ENCODE measurements at regions not wholly inside any gene's neighbourhood (a gene's known extent, or its start where the extent isn't known, plus 50 kb on each side); places are given as distances from the start of the nearest gene placed in this dataset.

DNA sequence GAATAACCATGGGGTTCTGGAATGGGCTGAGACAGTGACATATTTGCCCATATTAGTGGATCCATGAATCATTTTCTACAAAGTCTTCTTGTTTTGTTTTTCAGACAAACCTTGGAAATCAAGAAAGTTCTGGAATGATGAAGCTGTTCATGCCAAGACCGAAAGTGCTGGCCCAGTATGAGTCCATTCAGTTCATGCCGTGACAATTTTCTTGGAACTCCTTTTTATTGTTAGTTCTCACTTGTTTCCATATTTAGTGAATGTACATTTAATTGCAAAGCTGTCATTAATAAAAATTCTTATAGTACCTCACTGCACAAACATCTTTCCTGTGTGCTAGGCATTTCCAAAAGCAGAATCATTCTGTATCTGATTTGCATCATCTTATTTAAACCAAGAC is 100.6 kb upstream of the KCNJ15 start:
- DNase-seq, result peak; percentile 73

DNA sequence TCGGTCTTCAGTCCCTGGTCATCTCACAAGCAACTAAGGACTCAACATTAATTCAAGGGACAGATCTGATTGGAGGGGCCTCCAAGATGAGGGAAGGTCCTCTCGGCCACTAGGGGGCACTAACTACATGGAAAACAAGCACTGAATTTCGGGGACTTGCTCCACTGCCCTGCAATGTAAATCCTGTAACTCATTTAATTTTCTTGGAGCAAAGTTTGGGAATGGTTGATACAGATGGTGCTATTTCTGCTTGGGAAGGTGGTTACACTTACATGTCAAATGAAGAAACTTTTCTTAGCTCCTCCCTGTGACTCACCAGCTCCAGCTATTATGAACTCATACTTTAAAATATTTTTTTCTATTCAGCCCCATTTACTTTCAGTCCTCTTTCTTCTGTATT is 97.4 kb upstream of the KCNJ15 start:
- peak; percentile 60 for DNase-seq

DNA sequence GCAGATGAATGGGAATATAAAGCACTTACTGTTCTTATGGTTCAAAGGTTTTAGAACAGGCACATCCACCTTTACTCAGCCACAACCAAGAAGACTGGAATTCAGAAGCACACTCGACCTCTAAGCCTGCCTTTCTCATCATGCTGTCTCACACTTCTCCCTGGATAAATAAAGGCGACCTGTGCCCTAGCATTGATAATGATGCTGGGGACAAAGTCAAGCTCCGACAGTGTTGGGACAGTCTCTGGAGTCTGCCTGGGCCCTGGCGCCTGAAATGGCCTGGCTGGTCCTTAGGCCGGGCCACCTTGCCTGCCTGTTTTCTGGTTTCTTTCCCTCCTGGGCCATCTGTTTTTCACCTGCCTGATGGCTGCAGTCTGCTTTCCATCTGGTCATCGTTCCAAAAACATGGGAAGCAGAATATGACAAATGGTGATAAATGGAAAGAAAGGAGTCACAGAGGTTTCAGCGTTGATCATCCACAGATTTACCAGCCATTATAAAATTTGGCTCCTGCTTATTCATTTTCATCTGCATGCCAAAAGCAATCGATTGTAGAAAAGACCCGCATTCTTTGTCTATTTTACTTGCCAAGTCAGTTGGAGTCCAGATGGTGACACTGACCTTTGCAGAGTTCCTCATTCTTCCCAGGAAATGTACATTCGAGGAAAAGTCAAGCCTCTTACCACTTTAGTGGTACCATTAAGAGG is 91.2 kb upstream of the KCNJ15 start:
- DNase-seq, result peak; percentile 84

DNA sequence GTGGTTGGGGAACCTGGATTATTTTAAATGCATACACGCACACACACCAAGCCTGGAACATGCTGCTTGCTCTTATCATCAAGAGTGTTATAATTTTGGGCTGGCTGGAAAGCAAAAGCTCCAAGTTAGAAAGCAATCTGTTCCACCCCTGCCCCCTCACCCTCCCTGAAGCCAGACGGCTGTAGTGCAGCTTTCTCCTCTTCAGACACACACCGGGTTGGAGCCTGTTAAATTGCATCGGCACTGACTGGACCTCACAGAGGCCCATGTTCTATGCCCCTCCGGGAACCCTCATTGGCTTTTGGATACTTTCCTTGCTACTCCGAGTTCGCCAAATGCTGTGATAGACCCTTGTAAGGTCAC is 90.6 kb upstream of the KCNJ15 start:
- peak; percentile 84 for DNase-seq

DNA sequence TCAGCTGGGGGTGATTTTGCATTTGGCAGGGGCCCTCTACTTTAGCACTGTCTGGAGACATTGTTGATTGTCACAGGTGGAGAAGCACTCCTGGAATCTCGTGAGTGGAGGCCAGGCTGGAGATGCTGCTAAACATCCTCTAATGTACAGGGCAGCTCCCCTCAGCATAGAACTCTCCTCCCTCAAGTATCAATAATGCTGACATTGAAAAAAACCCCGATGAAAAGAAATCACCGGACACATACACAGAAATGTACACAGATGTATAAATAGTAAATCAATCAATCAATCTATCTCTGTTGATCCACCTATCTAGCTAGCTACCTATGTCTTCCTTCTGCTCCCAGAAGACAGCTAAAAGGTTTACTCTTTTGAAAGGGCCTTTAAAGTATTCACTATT is 89.4 kb upstream of the KCNJ15 start:
- DNase-seq, result no peak

DNA sequence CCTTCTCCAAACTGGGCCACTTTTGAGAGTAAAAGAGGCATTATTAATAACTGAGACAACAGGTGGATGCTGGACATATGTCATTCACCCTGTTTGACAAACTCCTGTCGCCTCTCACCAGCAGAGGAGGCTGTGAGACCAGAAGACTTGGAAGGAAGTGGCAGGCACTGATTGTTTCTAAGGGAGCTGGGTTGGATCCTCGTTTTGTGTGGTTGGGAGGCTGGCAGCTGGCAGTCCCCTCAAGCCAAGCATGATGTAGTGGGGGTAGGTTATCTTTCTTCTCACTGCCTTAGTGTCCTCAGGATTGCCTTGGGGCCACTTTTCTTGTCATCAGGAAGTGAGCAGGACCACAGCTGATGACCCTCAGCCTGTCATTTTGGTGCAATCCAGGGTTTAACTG is 86.5 kb upstream of the KCNJ15 start:
- peak; percentile 8 for DNase-seq

DNA sequence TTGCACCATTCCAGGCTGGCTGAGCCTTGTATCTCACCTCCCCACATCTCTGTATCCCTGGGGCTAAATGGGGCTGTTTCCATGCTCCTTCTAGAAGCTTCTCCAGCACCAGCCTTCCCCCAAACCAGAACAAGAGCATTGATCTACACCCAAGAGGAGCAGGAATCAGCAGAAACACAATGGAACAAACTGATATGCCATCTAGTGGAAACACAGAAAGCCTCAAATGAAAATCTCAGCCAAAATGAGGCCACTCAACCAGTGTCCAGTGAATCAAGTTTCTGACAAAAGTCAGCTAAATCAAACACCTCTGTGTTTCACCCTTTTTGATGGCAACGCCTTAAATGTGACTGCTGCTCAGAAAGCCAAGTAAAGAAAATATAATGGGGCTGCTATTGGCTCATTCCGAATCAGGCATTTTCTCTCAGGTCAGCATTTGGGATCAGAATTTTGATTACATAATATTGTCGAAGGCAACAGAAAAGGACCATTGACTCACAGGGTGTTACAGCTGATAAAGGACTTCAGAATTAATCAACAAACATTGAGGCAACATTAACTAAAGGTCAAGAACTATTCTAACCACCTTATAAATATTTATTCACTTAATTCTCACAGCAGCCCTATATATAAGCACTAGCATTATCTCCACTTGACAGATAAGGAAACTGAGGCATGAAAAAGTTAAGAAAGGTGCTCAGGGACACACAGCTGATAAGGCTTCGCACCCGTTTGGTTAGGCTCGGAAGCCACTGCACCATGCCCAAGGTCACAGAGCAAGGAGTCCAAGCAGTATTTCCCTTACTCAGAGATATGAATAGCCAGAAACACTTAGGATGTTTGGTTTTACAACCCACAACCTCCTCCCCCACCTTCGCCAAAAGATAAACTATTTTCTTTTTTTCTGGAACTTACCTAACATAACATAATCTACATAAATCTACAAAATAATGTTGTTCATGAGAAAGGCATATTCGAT is 85.8 kb upstream of the KCNJ15 start:
- no peak for DNase-seq

DNA sequence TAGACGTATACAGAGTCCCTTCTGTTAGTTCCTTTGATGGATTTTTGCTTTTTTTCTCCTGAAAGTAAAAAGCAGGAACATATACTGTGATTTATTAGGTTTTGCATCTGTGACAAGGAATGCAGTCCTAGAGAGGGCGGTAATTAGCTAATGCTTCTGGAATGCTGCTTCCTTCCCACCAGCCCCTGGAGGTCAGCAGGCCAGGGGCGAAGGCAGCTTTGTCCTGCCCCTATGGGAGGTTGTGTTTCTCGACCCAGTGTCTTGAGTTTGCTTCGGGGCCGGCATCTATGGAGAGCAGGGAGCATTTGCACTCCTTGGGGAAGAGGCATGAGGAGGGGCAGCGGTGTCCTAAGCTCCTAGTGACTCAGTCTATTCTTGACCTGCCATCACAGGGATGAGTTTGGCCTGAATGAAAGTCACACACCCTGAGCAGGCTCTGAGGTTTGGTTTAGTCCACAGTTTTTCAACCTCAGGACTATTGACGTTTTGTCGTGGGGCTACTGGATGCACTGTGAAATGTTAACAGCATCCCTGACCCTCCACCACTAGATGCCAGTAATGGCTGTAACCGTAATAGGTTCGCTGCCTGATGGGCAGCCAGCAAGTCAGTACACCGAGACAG is 85.0 kb upstream of the KCNJ15 start:
- DNase-seq, result no peak

DNA sequence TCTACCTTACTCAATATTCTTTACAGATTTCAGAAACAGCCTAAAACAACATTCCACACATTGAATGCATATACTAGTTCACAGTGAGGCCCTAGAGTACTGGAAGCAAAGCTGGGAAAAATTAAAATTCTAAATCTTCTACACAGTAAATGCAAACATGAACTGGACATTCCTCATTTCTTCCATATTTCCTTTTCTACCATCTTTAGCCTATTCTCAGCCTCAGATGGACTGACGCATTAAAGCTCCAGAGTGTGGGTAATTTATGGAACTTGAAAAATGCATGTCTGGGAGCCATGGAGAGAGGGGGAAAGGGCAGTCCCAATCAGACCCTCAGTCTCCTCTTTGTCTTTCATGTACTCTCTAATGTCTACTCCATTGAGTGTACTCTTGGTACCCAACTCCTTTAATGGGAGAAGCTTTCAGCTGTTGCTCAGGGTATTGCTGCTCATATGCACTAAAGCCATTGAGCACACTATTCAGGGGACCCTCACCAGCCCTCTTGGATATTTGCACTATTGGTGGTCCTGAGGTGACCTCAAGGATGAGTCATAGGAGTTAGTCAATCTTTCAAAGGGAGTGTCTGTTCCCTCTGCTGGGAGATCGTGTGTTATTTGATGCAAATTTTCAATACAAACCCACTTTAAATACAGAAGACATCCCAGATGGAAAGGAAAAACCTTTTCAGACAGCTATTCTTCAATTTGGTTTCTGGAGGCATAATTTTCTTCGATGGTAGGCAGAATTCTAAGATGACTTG is 83.3 kb upstream of the KCNJ15 start:
- DNase-seq, result no peak

DNA sequence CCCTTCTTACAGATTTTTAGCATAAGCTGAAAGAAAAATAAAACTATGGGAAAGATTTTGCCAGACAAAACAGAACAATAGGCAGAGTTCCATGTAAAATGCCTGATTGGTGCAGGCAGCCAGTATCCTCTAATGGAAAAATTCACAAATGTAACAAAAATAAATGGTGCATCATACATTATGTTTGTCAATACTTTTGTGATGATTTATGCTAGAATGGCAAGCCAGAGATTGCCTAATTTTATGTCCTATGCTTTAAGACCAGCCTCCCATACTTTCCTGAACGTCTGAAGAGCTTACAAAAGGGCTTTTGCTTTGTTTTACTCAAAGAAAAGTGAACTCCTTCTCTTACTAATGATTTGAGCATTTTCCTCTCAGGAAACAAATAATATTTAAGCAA is 81.5 kb upstream of the KCNJ15 start:
- DNase-seq, result peak; percentile 83

DNA sequence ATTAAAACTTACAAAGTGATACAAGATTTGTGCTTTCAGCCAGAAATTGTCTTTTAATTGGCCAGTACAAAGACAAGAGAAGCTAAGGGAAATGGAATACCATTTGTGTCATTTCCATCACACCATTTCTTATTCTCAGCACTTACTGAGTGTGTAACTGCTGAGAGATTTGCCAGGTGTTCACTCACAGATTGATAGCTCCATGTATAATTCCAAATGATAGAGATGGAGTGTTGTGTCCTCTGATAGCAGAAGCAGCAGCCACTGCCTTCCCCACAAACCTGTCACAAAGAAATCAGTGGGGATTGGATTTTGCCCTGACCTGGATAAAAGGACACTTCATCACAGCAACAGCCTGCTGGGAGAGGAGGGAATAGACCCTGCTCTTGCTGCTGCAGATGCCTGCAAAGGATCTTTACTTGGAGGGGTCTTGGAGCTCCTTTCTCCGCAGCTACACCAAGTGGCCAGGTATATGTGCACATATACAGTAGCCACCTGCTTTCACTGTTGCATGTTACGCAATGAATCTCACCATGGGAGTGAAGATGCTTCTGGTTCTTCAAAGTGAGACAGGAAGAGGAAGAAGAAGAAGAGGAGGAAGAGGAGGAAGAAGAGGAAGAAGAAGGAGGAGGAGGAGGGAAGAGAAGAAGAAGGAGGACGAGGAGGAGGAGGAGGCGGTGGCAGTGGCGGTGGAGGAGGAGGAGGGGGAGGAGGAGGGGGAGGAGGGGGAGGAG is 78.7 kb upstream of the KCNJ15 start:
- no peak for DNase-seq

DNA sequence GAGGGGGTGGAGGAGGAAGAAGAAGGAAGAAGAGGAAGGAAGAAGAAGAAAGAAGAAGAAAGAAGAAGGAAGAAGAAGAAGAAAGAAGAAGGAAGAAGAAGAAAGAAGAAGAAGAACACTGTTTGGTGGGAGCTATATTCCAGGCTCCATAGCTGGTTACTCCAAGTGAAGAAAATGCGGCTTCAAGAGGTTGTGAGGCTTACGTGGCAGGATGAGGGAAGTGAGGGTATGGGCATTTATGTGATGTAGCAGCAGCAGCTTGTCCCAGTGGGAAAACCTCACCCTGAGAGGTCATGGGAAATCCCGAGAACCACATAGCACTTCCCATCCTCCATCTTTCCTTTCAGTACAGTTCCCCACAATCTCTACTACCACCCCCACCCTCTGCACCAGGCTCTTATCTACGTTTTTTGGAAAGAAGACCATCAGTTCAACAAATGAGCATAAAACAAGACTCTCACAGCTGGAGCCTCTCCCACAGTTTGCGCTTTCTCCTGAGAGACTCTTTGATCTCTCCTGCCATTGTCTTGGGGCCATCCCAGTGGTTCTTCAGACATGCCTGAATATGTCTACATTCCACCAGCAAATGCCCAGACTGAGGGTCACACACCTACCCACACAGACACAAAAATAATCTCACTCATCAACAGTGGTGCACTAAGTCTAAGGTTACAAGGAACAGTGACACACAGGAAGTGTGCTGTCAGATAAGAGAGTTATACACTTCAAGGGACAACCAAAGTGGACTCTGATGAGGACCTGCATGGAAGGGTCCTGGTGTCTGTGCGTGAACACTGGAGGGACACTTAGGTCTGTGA is 77.9 kb upstream of the KCNJ15 start:
- no peak for DNase-seq

DNA sequence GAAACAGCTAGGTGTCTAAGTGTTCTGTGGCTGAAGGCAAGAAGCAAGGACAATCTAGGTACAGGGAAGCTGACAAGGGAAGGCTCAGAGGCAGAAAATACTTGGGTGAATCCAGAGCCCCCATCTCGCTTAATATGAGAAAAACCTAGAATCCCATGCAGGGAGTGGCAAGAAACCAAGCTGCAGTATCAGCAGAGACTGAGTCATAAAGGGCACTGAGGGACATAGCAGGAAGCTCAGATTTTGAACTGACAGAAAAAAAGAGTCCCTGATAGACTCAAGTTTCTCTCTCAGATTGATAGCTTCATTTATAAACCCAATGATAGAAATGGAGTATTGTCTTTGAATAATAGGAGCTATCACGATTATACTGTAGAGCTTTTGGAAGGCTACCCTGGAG is 77.3 kb upstream of the KCNJ15 start:
- DNase-seq, result no peak

DNA sequence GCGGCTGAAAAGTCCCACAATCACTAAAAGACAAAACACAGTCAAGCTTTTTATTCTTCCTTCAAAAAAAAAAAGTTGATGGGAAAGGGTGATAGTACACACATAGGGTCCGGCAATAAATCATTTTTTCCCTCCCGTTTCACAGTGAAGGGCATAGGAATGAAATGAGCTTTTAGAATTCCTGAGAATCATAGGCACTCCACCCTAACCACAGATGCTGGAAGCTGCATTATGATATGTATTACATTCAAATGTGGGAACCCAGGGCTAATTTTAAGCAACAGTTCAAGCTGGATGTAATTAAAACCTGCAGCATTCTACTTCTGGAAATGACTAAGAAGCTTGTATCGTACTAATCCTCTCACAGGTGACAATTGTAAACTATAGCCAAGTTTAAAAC is 75.7 kb upstream of the KCNJ15 start:
- DNase-seq, result peak; percentile 39

DNA sequence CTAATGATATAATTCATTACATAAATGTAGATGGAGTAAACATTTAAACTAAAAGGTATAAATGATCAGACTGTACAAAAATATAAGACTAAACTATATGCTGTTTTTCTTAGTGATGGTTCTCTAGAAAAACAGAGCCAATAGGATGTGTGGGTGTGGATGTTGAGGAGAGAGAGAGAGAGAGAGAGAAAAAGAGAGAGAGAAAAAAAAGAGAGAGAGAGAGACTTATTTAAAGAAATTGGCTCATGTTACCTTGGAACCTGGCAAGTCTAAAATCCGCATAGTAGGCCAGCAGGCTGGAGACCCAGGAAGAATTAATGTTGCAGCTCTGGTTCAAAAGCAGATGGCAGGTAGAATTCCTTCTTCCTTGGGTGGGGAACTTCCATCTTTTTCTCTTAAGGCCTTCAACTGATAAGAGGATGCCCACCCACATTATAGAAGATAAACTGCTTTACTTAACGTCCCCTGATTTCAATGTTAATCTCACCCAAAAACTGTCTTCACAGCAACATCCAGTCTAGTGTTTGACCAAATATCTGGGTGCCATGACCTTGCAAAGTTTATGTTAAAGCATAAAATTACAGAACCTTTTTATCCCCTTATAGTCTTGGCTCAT is 74.3 kb upstream of the KCNJ15 start:
- no peak for DNase-seq

DNA sequence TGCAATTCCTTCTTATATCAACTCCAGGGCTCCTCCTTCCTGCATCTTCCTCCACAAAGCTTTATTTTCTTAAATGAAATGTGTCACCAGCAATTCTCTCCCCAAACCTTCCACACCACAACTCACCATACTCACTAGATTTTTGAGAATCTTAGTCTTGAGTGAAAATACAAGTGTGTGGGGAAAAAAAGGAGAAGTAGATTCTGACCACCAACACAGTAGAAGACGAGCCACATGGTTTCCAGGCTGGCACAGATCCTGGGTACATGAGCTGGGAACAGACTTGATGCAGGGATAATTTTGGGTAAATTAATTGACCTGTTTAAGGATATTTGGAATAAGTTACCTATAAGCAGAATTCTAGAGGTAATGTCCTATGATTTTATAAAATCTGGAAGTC is 72.8 kb upstream of the KCNJ15 start:
- no peak for DNase-seq

DNA sequence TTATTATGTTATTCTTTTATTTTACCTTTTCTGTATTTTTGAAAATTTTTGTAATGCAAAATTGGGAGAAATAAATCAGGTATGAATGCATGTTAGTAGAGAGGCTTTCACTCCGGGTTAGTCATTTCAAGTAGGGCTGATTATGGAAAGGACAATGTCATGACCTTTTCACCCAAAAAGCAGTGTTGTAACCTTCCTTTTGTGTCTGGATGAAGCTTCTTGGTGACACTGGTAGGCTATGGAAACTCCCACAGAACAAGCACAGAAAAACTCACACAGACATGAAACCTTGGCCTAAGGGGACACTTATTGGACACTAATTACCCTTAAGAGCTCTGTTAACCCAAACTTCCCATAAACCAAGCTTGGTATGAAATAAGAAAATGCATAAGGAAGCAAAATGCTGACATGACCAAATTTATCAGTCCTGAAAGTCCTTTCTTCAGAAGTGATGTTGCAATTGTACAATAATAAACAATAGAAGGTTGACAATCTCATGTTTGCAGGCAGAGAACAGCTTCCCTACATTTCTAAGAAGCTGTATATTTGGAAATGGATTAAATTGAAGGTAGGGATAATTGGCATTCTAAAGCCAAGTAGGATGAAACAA is 70.0 kb upstream of the KCNJ15 start:
- no peak for DNase-seq

DNA sequence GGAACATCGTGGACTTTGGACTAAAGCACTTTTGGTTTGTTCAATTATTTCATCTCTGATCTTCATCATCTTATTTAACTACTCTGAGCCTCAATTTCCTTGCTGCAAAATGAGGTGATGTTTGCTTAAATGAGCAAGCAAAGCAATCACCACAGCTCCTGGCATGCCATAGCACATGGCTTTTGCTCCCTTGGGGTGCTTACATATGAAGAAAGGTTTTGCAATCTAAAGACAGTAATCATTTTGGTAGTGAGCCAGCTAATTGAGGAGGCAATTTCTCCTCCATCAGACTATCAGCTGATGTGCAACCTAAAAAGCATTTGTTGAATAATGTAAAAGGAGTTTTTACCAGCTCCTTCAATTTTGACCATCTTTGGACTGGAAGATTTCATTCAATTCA is 68.8 kb upstream of the KCNJ15 start:
- DNase-seq, result no peak

DNA sequence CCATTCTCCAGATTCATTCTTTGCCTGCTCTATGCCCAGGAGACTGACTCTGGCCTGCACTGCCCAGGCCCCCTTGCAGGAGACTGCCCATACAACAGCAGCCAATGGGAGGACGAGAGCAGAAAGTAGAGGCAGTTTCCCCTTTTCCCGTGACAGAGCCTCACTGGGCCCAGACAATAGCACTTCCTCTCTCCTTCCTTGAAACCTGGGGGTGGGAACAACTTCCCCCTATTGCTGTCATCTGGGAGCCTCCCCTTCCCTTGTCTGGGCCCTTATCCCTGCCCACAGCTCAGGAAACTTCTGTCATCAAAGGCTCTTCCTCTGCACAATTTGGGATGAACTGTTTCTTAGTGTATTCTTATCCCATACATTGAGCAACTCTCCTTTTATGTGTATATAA is 60.8 kb upstream of the KCNJ15 start:
- DNase-seq, result no peak

DNA sequence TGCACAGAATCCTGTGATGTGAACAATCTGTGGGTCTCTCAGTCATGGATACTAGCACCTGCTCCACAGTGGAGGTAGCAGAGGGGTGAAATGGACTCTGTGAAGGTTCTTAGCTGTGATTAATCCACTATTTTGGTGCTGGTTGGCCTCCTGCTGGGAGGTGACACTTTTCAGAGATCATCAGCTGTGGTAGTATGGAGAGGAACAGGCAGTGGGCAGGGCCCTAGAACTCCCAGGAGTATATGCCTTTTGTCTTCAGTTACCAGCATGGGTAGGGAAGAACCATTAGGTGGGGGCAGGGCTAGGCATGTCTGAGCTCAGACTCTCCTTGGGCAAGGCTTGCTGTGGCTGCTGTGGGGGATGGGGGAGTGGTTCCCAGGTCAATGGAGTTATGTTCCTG is 54.0 kb upstream of the KCNJ15 start:
- DNase-seq, result no peak

All from skin of body (tissue), 1 donor.